Stomach (tissue), 4 donors: ENCODE measurements at regions not wholly inside any gene's neighbourhood (a gene's known extent, or its start where the extent isn't known, plus 50 kb on each side); places are given as distances from the start of the nearest gene placed in this dataset.

ENCODE experiments used
- POLR2A ChIP-seq, 4 donors: fragments of 450-650 bp; IDR thresholded peaks; one replicate each; pipeline ENCODE4 v1.6.1; 2016; ENCODE audit warnings: antibody characterized with exemption in 4 of 4, control low read depth in 2 of 4, mild to moderate bottlenecking in 1 of 4, moderate library complexity in 1 of 4
- POLR2AphosphoS5 ChIP-seq, 3 donors: sonication (generic); formaldehyde crosslinking; IDR thresholded peaks; one replicate each; pipeline ENCODE4 v1.6.1; 2016; ENCODE audit warnings: antibody characterized with exemption in 3 of 3
- TF ChIP-seq, protein P1 (sequence below), 7 experiments: fragments of 450-650 bp in 4 of 7; fragments of 200-600 bp in 3 of 7; sonication (generic) in 3 of 7; IDR thresholded peaks; one replicate each; pipeline ENCODE4 v1.5.1; 2016 to 2019; ENCODE audit warnings: antibody characterized with exemption in 7 of 7, control low read depth in 2 of 7, mild to moderate bottlenecking in 1 of 7

DNA sequence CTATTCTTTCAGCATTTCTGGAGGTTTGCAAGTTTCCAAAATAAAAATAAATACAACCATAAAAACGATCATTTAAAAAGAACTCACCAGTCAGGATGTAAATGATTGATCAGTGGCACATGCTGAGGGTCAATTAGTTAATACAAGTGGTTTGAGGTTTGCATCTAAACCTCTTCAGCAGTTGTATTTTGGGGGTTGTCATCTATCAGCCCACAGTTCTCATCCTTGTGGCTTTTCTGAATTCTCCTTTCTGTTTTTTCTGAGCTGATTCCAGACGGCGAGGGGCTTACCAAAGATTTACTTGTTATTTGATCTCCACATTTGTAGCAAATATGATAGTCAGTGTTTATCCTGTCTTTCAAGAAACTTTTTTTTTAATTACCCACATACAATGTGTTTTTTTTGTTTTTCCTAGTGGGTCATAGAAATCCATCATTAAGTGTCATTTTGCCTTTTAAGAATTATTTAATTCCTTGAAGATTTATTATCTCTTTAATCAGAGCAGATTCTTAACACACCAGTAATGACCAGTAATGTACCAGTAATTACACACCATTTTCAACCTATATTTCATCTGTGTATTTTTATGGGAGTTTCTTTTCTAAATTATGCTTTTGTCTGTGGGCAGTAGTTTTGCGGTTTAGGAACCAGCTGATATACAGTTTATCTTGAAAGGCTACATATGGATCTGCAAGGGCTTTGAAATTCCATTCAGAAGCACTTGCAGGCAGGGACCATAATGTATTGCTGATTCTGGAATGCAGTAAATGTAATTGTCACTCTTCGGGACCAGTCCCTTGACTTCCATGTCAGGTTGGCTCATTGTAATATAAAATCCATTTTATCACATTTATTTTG, 56.3 kb upstream of the DAAM1 start:
- TF ChIP-seq, protein P1, sequence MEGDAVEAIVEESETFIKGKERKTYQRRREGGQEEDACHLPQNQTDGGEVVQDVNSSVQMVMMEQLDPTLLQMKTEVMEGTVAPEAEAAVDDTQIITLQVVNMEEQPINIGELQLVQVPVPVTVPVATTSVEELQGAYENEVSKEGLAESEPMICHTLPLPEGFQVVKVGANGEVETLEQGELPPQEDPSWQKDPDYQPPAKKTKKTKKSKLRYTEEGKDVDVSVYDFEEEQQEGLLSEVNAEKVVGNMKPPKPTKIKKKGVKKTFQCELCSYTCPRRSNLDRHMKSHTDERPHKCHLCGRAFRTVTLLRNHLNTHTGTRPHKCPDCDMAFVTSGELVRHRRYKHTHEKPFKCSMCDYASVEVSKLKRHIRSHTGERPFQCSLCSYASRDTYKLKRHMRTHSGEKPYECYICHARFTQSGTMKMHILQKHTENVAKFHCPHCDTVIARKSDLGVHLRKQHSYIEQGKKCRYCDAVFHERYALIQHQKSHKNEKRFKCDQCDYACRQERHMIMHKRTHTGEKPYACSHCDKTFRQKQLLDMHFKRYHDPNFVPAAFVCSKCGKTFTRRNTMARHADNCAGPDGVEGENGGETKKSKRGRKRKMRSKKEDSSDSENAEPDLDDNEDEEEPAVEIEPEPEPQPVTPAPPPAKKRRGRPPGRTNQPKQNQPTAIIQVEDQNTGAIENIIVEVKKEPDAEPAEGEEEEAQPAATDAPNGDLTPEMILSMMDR (IDR thresholded peaks at IDR 0.05) = no peak
- TF ChIP-seq POLR2AphosphoS5 (IDR thresholded peaks at IDR 0.05) = no peak
- no peak for TF ChIP-seq POLR2A (IDR thresholded peaks at IDR 0.05)
